ENCODE measurements at regions not wholly inside any gene's neighbourhood (a gene's known extent, or its start where the extent isn't known, plus 50 kb on each side); places are given as distances from the start of the nearest gene placed in this dataset.

DNA sequence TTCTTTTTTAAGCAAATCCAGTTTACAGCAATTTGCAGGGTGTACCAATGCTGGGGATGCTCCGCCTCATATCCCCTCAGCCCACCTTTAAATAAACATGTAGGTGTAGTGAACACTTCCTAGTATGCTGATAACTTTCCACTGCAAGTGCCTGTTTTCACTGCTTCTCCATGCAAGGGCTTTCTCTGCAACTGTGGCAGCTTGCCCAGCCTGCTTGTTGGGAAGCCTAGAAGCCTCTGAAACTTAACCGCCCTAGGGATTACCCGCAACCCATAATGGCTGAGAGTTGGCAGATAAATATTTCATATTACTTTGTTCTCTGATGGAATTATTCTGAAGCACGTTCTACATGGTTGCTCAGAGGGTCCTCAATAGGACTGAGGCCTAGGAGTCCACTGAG, 253.7 kb upstream of the DDX53 start:
- TF ChIP-seq POLR2A (IDR thresholded peaks at IDR 0.05), result no peak
- TF ChIP-seq, protein P1, sequence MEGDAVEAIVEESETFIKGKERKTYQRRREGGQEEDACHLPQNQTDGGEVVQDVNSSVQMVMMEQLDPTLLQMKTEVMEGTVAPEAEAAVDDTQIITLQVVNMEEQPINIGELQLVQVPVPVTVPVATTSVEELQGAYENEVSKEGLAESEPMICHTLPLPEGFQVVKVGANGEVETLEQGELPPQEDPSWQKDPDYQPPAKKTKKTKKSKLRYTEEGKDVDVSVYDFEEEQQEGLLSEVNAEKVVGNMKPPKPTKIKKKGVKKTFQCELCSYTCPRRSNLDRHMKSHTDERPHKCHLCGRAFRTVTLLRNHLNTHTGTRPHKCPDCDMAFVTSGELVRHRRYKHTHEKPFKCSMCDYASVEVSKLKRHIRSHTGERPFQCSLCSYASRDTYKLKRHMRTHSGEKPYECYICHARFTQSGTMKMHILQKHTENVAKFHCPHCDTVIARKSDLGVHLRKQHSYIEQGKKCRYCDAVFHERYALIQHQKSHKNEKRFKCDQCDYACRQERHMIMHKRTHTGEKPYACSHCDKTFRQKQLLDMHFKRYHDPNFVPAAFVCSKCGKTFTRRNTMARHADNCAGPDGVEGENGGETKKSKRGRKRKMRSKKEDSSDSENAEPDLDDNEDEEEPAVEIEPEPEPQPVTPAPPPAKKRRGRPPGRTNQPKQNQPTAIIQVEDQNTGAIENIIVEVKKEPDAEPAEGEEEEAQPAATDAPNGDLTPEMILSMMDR (IDR thresholded peaks at IDR 0.05), result no peak

Measured in adrenal gland (tissue), 5 donors.